GM12864 (cell line): ENCODE measurements at regions not wholly inside any gene's neighbourhood (a gene's known extent, or its start where the extent isn't known, plus 50 kb on each side); places are given as distances from the start of the nearest gene placed in this dataset.
"Not testable (repeated sequence)": the region's sequence is repeated elsewhere in the genome, so short reads cannot be mapped to it uniquely, and the experiment has no call there.

Experiments used
- DNase-seq: peaks from one replicate; pipeline ENCODE4 v3.0.0-alpha.2; 2011; ENCODE audit warnings: low read depth
- H3K4me3 ChIP-seq: 2 replicates; pipeline ENCODE4 v1.5.1; 2011; ENCODE audit warnings: mild to moderate bottlenecking, low read depth, low read length, control low read depth
- TF ChIP-seq, protein P1 (sequence below): IDR thresholded peaks from 2 replicates; pipeline ENCODE4 v1.5.1; 2011; ENCODE audit warnings: low read depth, mild to moderate bottlenecking, moderate library complexity, low read length, control low read depth, inconsistent platforms; ENCODE audit errors: missing control alignments

GRCh38 chr13:33659466-33659865 is 158.5 kb upstream of the RFC3 start:
- TF ChIP-seq, protein P1, sequence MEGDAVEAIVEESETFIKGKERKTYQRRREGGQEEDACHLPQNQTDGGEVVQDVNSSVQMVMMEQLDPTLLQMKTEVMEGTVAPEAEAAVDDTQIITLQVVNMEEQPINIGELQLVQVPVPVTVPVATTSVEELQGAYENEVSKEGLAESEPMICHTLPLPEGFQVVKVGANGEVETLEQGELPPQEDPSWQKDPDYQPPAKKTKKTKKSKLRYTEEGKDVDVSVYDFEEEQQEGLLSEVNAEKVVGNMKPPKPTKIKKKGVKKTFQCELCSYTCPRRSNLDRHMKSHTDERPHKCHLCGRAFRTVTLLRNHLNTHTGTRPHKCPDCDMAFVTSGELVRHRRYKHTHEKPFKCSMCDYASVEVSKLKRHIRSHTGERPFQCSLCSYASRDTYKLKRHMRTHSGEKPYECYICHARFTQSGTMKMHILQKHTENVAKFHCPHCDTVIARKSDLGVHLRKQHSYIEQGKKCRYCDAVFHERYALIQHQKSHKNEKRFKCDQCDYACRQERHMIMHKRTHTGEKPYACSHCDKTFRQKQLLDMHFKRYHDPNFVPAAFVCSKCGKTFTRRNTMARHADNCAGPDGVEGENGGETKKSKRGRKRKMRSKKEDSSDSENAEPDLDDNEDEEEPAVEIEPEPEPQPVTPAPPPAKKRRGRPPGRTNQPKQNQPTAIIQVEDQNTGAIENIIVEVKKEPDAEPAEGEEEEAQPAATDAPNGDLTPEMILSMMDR, result no peak
- no peak overlapping the region for H3K4me3 ChIP-seq
- DNase-seq, result no peak

DNA sequence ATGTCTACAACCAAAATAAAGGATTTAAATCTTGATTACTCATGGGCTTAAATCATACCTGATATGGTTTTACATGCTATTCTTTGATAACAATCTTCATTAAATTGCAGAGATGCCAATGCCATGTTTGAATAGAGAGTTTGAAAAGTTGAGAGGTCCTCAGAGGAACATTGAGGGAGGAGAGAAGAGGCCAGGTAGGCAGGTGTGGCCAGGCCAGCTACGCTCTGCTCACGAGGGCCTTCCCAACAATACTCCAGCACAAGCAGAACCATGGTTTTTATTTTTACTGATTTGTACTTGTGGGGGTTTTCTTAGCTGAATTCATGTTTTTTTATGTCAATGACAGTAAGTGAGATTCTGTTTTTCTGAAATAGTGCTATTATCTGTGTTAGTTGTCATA is 158.1 kb upstream of the RFC3 start:
- no peak overlapping the region for H3K4me3 ChIP-seq
- TF ChIP-seq, protein P1, result no peak
- DNase-seq, result no peak

DNA sequence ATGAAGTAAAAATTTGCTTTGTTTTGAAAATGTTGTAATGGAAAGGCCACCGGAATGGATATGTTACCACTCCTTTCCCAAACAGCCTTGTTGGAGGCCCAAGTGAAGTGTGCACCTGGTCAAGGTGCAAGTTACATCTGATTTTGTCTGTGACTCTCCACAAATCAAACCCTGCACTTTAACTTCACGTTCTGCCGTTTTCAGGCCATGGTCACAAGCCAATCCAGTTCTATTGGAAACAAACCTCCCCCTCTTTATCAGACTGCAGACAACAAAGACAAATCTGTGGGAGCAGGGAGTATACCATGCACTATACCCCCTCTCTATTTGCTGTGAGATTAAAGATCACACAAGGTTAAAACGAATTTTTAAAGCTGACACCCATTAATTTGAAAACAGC is 155.6 kb upstream of the RFC3 start:
- H3K4me3 ChIP-seq, result no peak overlapping the region
- TF ChIP-seq, protein P1, result no peak
- no peak for DNase-seq

DNA sequence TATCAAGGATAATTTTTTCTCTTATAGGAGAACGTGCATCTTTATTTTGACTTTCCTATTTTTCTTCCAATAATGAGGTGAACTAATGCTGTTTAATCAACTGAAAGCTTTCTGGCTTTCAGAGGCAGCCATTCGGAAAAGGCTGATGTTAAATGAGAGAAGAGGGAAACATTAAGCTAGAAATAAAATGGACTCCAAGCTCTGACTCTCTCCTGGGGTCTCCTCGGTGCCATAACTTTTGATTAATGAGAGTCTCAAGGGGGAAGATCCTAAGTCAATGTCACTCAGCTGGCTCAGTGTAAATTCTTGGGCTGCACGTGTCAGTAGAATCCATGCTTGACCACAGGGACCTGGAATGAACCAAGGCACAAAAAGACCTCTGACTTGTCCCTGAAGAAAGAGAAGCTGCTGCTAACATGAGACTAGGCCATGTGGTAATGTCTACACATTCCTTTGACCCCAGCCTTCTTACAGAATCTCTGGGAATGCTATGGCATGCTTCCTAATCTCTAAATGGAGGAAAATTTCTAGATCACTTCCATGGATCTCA is 152.2 kb upstream of the RFC3 start:
- no peak for DNase-seq
- no peak overlapping the region for H3K4me3 ChIP-seq
- TF ChIP-seq, protein P1, result no peak

- no peak overlapping the region for H3K4me3 ChIP-seq
Measured at GRCh38 chr13:33671560-33671959, 146.4 kb upstream of the RFC3 start.

GRCh38 chr13:33672022-33672421 is 145.9 kb upstream of the RFC3 start:
- not testable (repeated sequence) for H3K4me3 ChIP-seq, DNase-seq

More at GRCh38 chr13:33671560-33671959, 146.4 kb upstream of the RFC3 start:
- TF ChIP-seq, protein P1, result no peak
- no peak for DNase-seq

DNA sequence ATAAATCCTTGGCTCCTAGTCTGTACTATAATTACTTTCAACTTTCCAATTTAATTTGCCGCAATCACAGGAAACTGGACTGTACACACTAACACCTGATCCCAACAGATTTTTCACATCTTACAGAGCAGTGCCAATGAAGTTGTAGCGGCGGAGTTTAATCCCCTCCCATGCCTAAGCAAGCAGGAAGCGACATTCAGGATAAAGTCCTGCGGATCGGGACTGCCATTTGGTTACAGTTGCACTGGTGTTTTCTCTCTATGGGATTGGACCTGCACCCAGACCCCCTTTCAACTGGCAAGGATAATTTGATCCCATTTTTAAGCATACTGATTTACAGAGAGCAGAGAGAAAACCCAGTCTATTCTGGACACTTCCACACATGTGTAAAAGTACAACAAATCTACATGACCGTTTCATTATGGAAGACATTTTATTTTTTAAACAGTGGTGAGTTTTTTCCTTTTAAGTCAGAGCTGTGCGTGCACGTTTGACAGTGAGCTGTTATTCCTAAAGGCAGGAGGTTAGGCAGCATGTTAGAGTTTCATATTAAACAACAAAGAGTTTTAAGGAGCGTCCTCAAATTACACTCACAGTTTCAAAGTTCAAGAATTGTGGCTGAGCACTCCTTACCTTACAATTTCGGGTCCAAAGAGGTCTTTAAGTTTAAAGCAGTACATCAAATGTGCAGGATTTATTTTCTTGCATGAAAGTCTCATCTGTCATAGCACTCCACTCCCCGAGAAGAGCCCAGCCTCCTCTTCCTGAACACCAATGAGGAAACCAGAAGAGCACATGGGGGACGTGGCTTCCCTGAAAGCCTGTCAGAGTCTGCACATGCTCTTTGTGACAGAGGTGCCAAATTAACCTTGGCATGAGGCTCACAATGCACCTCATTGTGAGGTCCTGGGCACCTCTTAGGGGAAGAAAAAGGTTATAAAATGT is 141.6 kb upstream of the RFC3 start:
- DNase-seq, result peak; percentile 49
- TF ChIP-seq, protein P1, result no peak
- H3K4me3 ChIP-seq, result peak overlapping the region; percentile 38; the same call in 1 of the 2 replicates
